Jurkat, Clone E6-1 (cell line): ENCODE measurements at regions not wholly inside any gene's neighbourhood (a gene's known extent, or its start where the extent isn't known, plus 50 kb on each side); places are given as distances from the start of the nearest gene placed in this dataset.

Experiments used
- DNase-seq: peaks from one replicate; pipeline ENCODE4 v3.0.0-alpha.2; 2011; ENCODE audit warnings: low read depth, low spot score
- H3K4me3 ChIP-seq: 2 replicates; pipeline ENCODE4 v1.5.1; 2011; ENCODE audit warnings: mild to moderate bottlenecking, low read length, control low read depth, moderate library complexity

GRCh38 chr1:59162665-59163064 is 134.2 kb upstream of the FGGY start:
- DNase-seq = no peak
- no peak overlapping the region for H3K4me3 ChIP-seq

GRCh38 chr1:59163268-59164092 is 133.4 kb upstream of the FGGY start:
- no peak for DNase-seq
- no peak overlapping the region for H3K4me3 ChIP-seq

- no peak overlapping the region for H3K4me3 ChIP-seq
- DNase-seq = no peak
These were observed 132.5 kb upstream of the FGGY start for GRCh38 chr1:59164371-59164770.

- DNase-seq = no peak
- H3K4me3 ChIP-seq = no peak overlapping the region
These were observed 131.5 kb upstream of the FGGY start for GRCh38 chr1:59165353-59165752.

- no peak overlapping the region for H3K4me3 ChIP-seq
- DNase-seq = no peak
These were observed 127.2 kb upstream of the FGGY start for GRCh38 chr1:59169703-59170102.

- DNase-seq = no peak
- H3K4me3 ChIP-seq = no peak overlapping the region
These were observed 126.2 kb upstream of the FGGY start for GRCh38 chr1:59170659-59171058.

GRCh38 chr1:59171788-59172187 is 125.1 kb upstream of the FGGY start:
- DNase-seq = no peak

GRCh38 chr1:59172693-59173092 is 124.2 kb upstream of the FGGY start:
- no peak overlapping the region for H3K4me3 ChIP-seq
- no peak for DNase-seq

More at GRCh38 chr1:59171788-59172187, 125.1 kb upstream of the FGGY start:
- H3K4me3 ChIP-seq = no peak overlapping the region

GRCh38 chr1:59173721-59174120 is 123.2 kb upstream of the FGGY start:
- no peak for DNase-seq
- no peak overlapping the region for H3K4me3 ChIP-seq

GRCh38 chr1:59176471-59176870 is 120.4 kb upstream of the FGGY start:
- no peak for DNase-seq
- H3K4me3 ChIP-seq = no peak overlapping the region

- no peak for DNase-seq
- H3K4me3 ChIP-seq = no peak overlapping the region
These were observed 119.1 kb upstream of the FGGY start for GRCh38 chr1:59177756-59178155.

GRCh38 chr1:59178339-59179187 is 118.3 kb upstream of the FGGY start:
- DNase-seq = no peak

GRCh38 chr1:59179673-59180072 is 117.2 kb upstream of the FGGY start:
- DNase-seq = no peak
- no peak overlapping the region for H3K4me3 ChIP-seq

More at GRCh38 chr1:59178339-59179187, 118.3 kb upstream of the FGGY start:
- no peak overlapping the region for H3K4me3 ChIP-seq

- no peak for DNase-seq
- no peak overlapping the region for H3K4me3 ChIP-seq
These were observed 116.2 kb upstream of the FGGY start for GRCh38 chr1:59180735-59181134.

GRCh38 chr1:59183749-59184317 is 113.1 kb upstream of the FGGY start:
- H3K4me3 ChIP-seq = no peak overlapping the region
- no peak for DNase-seq

- no peak overlapping the region for H3K4me3 ChIP-seq
These were observed 112.5 kb upstream of the FGGY start for GRCh38 chr1:59184365-59184905.

GRCh38 chr1:59185163-59185860 is 111.6 kb upstream of the FGGY start:
- no peak overlapping the region for H3K4me3 ChIP-seq
- DNase-seq = no peak

More at GRCh38 chr1:59184365-59184905, 112.5 kb upstream of the FGGY start:
- no peak for DNase-seq

GRCh38 chr1:59186656-59187055 is 110.2 kb upstream of the FGGY start:
- no peak for DNase-seq
- no peak overlapping the region for H3K4me3 ChIP-seq
